ENCODE measurements at regions not wholly inside any gene's neighbourhood (a gene's known extent, or its start where the extent isn't known, plus 50 kb on each side); places are given as distances from the start of the nearest gene placed in this dataset.

DNA sequence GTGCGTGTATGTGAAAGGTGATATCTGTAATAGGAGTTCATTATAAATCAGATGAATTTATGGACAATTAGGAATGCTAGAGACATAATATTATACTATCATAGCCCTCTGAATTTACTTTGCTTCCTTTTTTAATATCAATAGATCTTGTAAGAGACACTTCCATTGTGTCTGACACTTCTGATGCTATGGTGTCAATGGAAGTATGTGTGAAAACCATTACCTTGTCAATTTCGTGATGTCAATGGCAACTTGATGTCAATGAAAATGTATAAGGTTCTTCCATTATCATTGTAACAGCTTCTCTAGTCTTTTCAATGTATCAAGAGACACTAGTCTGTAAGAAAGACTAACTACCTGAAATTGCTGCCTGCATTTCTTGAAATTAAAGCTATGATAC is 296.8 kb upstream of the DPYD start:
- Histone ChIP-seq H3K36me3 (replicated peaks in 1 of 2) (no peaks in the 10 kb centered on the region), H3K27me3 (no peaks in the 10 kb centered on the region), H3K9me3 (replicated peaks in 1 of 3) (no peaks in the 10 kb centered on the region), H3K4me3 (no peak overlapping the region), H3K27ac (no peak overlapping the region), H3K4me1 (replicated peaks in 1 of 2) (no peaks in the 10 kb centered on the region)
- DNase-seq: no peak
- no peak for TF ChIP-seq POLR2A (IDR thresholded peaks at IDR 0.05)
- TF ChIP-seq, protein P1, sequence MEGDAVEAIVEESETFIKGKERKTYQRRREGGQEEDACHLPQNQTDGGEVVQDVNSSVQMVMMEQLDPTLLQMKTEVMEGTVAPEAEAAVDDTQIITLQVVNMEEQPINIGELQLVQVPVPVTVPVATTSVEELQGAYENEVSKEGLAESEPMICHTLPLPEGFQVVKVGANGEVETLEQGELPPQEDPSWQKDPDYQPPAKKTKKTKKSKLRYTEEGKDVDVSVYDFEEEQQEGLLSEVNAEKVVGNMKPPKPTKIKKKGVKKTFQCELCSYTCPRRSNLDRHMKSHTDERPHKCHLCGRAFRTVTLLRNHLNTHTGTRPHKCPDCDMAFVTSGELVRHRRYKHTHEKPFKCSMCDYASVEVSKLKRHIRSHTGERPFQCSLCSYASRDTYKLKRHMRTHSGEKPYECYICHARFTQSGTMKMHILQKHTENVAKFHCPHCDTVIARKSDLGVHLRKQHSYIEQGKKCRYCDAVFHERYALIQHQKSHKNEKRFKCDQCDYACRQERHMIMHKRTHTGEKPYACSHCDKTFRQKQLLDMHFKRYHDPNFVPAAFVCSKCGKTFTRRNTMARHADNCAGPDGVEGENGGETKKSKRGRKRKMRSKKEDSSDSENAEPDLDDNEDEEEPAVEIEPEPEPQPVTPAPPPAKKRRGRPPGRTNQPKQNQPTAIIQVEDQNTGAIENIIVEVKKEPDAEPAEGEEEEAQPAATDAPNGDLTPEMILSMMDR (IDR thresholded peaks at IDR 0.05): no peak
- 49 to 58% (median 52%) methylated on average over 2 of the region's 2 CpGs for WGBS, 4 donors
- intact Hi-C loops (cut with DNase I): no loop called here

DNA sequence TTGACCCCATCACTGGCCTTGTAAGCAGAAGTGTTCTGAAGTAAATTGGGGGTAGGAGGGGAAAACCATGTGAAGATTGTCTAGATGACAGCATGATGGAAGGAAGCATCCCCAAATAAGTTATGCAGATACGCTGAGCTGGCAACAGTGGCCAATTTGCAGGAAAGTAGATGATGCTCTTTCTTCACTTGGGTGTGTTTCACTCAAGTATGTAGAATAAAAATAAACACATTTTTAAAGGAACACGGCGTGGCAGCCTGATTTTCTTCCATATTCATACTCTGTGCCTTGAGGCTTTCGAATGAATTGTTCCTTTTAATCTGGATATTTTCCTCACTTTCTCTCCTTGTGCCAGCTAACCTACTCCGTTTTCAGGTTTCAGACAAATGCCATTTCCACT is 295.5 kb upstream of the DPYD start:
- intact Hi-C loops (cut with DNase I): no loop called here

DNA sequence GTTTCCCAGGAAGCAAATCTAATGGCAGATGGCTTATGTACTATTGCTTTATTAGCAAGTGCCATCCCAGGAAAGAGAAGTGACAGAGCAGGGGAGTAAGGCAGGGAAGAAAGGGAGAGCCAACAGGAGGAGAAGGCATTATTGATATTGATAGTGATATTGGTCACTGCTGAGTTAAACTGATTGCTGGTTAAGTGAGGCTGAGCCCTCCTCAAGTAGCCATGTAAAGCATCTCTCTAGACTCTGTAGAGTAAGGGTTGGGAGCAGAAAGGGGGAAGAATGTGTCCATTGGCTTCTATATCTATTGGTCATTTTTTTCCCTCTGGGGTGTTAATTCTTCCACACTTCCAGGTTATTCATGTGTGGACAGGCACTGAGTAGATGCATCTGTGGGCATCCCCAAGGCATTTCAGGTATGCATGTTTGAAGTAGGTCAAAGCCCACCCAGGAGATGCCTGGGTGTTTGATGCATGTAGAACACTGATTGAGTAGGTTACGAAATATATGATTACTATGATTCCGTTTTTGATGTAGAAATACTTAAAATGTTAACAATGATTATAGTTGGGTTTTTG is 290.5 kb upstream of the DPYD start:
- intact Hi-C loops (cut with DNase I): no loop called here
- no peak overlapping the region for H3K4me3 ChIP-seq
- DNase-seq: no peak
- TF ChIP-seq, protein P1 (IDR thresholded peaks at IDR 0.05): no peak
- TF ChIP-seq POLR2A (IDR thresholded peaks at IDR 0.05): no peak
- no peaks in the 10 kb centered on the region for H3K36me3 ChIP-seq (replicated peaks in 1 of 2)
- H3K4me1 ChIP-seq (replicated peaks in 1 of 2): no peaks in the 10 kb centered on the region
- no peaks in the 10 kb centered on the region for H3K27me3 ChIP-seq
- WGBS, 4 donors: 72 to 82% (median 80%) methylated on average over 2 of the region's 2 CpGs
- no peaks in the 10 kb centered on the region for H3K9me3 ChIP-seq (replicated peaks in 1 of 3)
- H3K27ac ChIP-seq: no peak overlapping the region

More for the DNA sequence above, 295.5 kb upstream of the DPYD start:
- H3K27ac ChIP-seq: no peak overlapping the region
- 58 to 70% (median 64%) methylated on average over 5 of the region's 5 CpGs for WGBS, 4 donors
- no peaks in the 10 kb centered on the region for H3K4me1 ChIP-seq (replicated peaks in 1 of 2)
- H3K36me3 ChIP-seq (replicated peaks in 1 of 2): no peaks in the 10 kb centered on the region
- no peaks in the 10 kb centered on the region for H3K9me3 ChIP-seq (replicated peaks in 1 of 3)
- no peak for TF ChIP-seq POLR2A (IDR thresholded peaks at IDR 0.05)
- TF ChIP-seq, protein P1 (IDR thresholded peaks at IDR 0.05): no peak
- no peak for DNase-seq
- no peak overlapping the region for H3K4me3 ChIP-seq
- no peaks in the 10 kb centered on the region for H3K27me3 ChIP-seq

DNA sequence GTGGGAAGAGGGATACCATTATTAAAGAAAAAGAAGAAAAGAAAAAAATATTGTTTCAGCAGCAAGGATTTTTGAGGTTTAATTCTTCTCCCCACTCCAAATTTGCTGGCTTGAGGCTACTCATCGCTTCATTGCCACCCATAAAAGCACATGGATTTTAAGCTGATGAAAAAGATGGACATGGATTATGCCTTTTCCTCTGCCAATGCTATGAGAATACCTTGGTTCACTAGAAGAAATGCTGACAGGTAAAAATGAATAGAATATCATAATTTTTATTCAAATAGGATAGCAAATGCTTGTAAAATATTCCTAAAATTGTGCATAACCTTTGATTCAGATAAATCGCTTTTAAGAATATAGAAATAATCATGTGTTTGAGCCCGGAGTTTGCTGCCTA is 289.7 kb upstream of the DPYD start:
- no peak overlapping the region for H3K4me3 ChIP-seq
- no peak for DNase-seq
- no peak overlapping the region for H3K27ac ChIP-seq
- TF ChIP-seq POLR2A (IDR thresholded peaks at IDR 0.05): no peak
- intact Hi-C loops (cut with DNase I): no loop called here
- no peaks in the 10 kb centered on the region for H3K4me1 ChIP-seq (replicated peaks in 1 of 2)
- H3K36me3 ChIP-seq (replicated peaks in 1 of 2): no peaks in the 10 kb centered on the region
- no peaks in the 10 kb centered on the region for H3K9me3 ChIP-seq (replicated peaks in 1 of 3)
- WGBS, 4 donors: 89 to 91% (median 90%) methylated on average over 3 of the region's 3 CpGs
- no peaks in the 10 kb centered on the region for H3K27me3 ChIP-seq

DNA sequence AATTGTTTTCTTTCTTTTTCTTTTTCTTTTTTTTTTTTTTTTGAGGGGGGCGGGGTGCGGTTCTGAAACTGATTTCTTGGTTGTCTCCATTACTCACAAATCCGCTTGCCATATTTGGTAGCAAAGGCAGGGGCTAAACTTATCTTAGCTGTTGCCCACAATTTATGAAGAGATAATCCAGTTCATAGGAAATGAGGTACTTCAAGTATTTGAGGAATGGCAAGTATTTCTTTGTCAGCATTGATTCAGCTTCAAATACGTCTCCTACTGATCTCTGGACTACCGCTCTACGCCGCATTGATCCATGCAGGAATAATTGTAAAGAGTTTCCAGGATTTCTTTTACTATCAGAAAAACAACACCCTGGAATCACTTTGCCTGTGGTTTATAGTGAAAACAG is 289.2 kb upstream of the DPYD start:
- H3K4me3 ChIP-seq: no peak overlapping the region
- intact Hi-C loops (cut with DNase I): no loop called here
- no peaks in the 10 kb centered on the region for H3K9me3 ChIP-seq (replicated peaks in 1 of 3)
- TF ChIP-seq POLR2A (IDR thresholded peaks at IDR 0.05): no peak
- TF ChIP-seq, protein P1 (IDR thresholded peaks at IDR 0.05): no peak
- H3K27ac ChIP-seq: no peak overlapping the region
- no peaks in the 10 kb centered on the region for H3K27me3 ChIP-seq
- no peaks in the 10 kb centered on the region for H3K36me3 ChIP-seq (replicated peaks in 1 of 2)
- DNase-seq: no peak
- WGBS, 4 donors: 63 to 72% (median 68%) methylated on average over 7 of the region's 7 CpGs
- H3K4me1 ChIP-seq (replicated peaks in 1 of 2): no peaks in the 10 kb centered on the region

Measured in adrenal gland (tissue), 9 donors.